Calu3 (cell line): ENCODE measurements at regions not wholly inside any gene's neighbourhood (a gene's known extent, or its start where the extent isn't known, plus 50 kb on each side); places are given as distances from the start of the nearest gene placed in this dataset.

ENCODE experiments used
- BruUV-seq: library from RNA; stranded (reverse); fragments of 400-500 nt; replicated peaks from 2 replicates; lab custom pipeline; 2021; lab: Mats Ljungman, UMichigan
- CTCF ChIA-PET: fragments of 300-600 bp; sonication (Branson Sonifier 250); formaldehyde crosslinking; loops from one replicate; lab custom pipeline; 2022; ENCODE audit warnings: antibody characterized with exemption; lab: Charles Lee
- DNase-seq: peaks from one replicate; pipeline ENCODE4 v3.0.0; 2022
- H3K27ac Mint-ChIP-seq: one replicate; pipeline ENCODE4 v1.8.0; 2022; ENCODE audit warnings: mixed read lengths; ENCODE audit not compliant: unreplicated experiment
- H3K27me3 Mint-ChIP-seq: one replicate; pipeline ENCODE4 v1.8.0; 2022; ENCODE audit warnings: mixed read lengths; ENCODE audit not compliant: unreplicated experiment
- H3K36me3 Mint-ChIP-seq: one replicate; pipeline ENCODE4 v1.8.0; 2022; ENCODE audit warnings: mild to moderate bottlenecking, moderate library complexity, mixed read lengths; ENCODE audit not compliant: insufficient read depth, unreplicated experiment
- H3K4me1 Mint-ChIP-seq: one replicate; pipeline ENCODE4 v1.8.0; 2022; ENCODE audit warnings: mild to moderate bottlenecking, low read depth, mixed read lengths; ENCODE audit not compliant: unreplicated experiment
- H3K4me3 Mint-ChIP-seq: one replicate; pipeline ENCODE4 v1.8.0; 2022; ENCODE audit warnings: mild to moderate bottlenecking, low read depth, moderate library complexity, mixed read lengths; ENCODE audit not compliant: unreplicated experiment
- H3K9me3 Mint-ChIP-seq: one replicate; pipeline ENCODE4 v1.8.0; 2022; ENCODE audit warnings: low read depth, mixed read lengths; ENCODE audit not compliant: unreplicated experiment
- CTCF ChIP-seq: fragments of 200-600 bp; IDR thresholded peaks from one replicate; pipeline ENCODE4 v1.8.0; 2022; ENCODE audit warnings: antibody characterized with exemption; ENCODE audit not compliant: unreplicated experiment
- intact Hi-C: fragments of 100-400 bp; cut with micrococcal nuclease; formaldehyde crosslinking; loops from one replicate; pipeline ENCODE4 v1.10.0; 2022; ENCODE audit not compliant: unreplicated experiment

DNA sequence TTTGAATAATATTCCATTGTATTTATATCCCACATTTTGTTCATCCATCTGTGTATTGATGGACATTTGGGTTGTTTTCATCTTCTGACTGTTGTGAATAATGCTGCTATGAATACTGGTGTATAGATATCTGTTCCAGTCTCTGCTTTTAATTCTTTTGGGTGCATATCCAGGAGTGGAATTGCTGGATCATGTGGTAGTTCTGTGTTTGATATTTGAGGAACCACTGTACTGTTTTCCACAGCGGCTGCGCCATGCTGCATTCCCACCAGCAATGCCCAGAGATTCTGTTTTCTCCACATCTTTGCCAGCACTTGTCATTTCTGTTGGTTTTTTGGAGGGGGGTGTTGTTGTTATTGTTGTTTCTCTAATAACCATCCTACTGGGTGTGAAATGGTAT is 131.6 kb upstream of the KIF26B start:
- intact Hi-C loops, result no loop called here
- H3K27me3 Mint-ChIP-seq, result no peaks in the 10 kb centered on the region
- CTCF ChIA-PET, result no interaction called here

DNA sequence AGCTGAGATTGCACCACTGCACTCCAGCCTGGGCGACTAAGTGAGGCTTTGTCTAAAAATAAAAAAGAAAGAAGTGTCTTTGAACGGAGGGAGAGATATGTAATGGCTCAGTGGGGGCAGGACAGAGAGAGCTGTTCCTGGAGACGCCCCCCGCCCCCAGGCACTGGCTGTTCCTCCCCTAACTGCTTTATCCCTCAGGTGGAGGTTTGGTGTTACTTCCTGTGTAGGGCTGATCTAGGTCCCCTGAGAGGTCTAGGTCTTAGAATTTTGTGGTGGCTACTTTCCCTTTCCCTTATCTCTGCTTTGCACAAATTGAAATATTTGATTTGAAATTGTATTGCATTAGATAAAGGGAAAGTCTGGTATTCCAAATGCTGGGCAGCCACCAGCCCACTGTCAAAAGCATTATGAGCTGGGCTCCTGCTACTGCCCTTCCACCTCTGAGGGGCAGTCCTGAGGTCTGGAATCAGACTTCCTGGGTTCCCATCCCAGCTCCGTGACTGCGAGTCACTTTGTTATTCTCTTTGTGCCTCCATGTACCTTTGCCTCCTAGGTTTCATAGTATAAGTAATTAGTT is 134.8 kb upstream of the KIF26B start:
- no peak for DNase-seq
- no peak overlapping the region for H3K27ac Mint-ChIP-seq
- intact Hi-C loops, result no loop called here
- BruUV-seq, result no TSS peak
- no peaks in the 10 kb centered on the region for H3K9me3 Mint-ChIP-seq
- H3K27me3 Mint-ChIP-seq, result no peaks in the 10 kb centered on the region
- H3K36me3 Mint-ChIP-seq, result no peaks in the 10 kb centered on the region
- no peak overlapping the region for H3K4me3 Mint-ChIP-seq
- CTCF ChIA-PET, result no interaction called here
- no peaks in the 10 kb centered on the region for H3K4me1 Mint-ChIP-seq
- TF ChIP-seq CTCF, result no peak

More for the DNA sequence above, 131.6 kb upstream of the KIF26B start:
- no peak for DNase-seq
- Mint-ChIP-seq H3K36me3 (peaks cover 4% of the 10 kb centered on the region), H3K4me1 (no peaks in the 10 kb centered on the region), H3K9me3 (no peaks in the 10 kb centered on the region), H3K27ac (no peak overlapping the region), H3K4me3 (no peak overlapping the region)
- no TSS peak for BruUV-seq
- no peak for TF ChIP-seq CTCF

DNA sequence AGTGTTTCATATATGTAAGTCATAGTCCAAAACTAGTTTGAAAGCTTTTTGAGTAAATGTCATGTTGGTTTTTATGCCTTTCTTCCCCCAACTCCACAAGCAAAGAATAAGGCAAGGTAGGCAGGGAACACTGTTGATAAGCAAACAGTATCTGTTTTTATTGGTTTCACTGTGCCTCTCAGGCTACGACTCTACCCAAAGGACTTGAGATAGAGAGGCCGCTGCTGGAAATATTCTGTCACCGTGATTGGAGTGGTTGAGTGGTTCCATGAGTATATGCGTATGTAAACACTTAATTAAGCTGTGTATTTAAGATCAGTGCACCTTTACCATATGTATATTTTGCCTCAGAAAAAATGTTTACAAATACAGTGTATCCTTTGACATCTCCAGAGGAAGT is 138.1 kb upstream of the KIF26B start:
- H3K4me1 Mint-ChIP-seq, result no peaks in the 10 kb centered on the region
- no peaks in the 10 kb centered on the region for H3K36me3 Mint-ChIP-seq
- H3K4me3 Mint-ChIP-seq, result no peak overlapping the region
- no TSS peak for BruUV-seq
- H3K9me3 Mint-ChIP-seq, result no peaks in the 10 kb centered on the region
- intact Hi-C loops, result no loop called here
- TF ChIP-seq CTCF, result no peak
- DNase-seq, result no peak
- no peaks in the 10 kb centered on the region for H3K27me3 Mint-ChIP-seq
- no peak overlapping the region for H3K27ac Mint-ChIP-seq
- CTCF ChIA-PET, result interaction anchor here (0.5 to 1.0 kb wide), 2 partner anchors 12 to 40 kb away, joined by 3 to 4 read pairs; no protein-coding TSS in a partner anchor

GRCh38 chr1:245015031-245015430 is 139.8 kb upstream of the KIF26B start:
- no TSS peak for BruUV-seq
- H3K4me1 Mint-ChIP-seq, result no peaks in the 10 kb centered on the region
- H3K27me3 Mint-ChIP-seq, result no peaks in the 10 kb centered on the region
- H3K36me3 Mint-ChIP-seq, result no peaks in the 10 kb centered on the region
- CTCF ChIA-PET, result interaction anchor here (0.7 kb wide), 1 partner anchor 41 kb away, joined by 3 read pairs; no protein-coding TSS in a partner anchor
- H3K9me3 Mint-ChIP-seq, result no peaks in the 10 kb centered on the region
- no peak overlapping the region for H3K4me3 Mint-ChIP-seq
- no peak overlapping the region for H3K27ac Mint-ChIP-seq
- no peak for TF ChIP-seq CTCF
- intact Hi-C loops, result no loop called here
- DNase-seq, result no peak
